KMS-11 (cell line): ENCODE measurements at regions not wholly inside any gene's neighbourhood (a gene's known extent, or its start where the extent isn't known, plus 50 kb on each side); places are given as distances from the start of the nearest gene placed in this dataset.

ENCODE experiments used
- H2AFZ ChIP-seq: fragments of 200-600 bp; sonication (generic); 2 replicates; pipeline ENCODE4 v1.6.1; 2016; ENCODE audit warnings: antibody characterized with exemption, mixed run types, low read depth
- H3K27ac ChIP-seq: fragments of 200-600 bp; sonication (generic); 2 replicates; pipeline ENCODE4 v1.6.1; 2016; ENCODE audit warnings: mild to moderate bottlenecking, mixed run types
- H3K27me3 ChIP-seq: fragments of 200-600 bp; sonication (generic); 2 replicates; pipeline ENCODE4 v1.6.1; 2017; ENCODE audit warnings: mild to moderate bottlenecking, low read depth, mixed run types, moderate library complexity; ENCODE audit not compliant: insufficient read depth
- H3K36me3 ChIP-seq: fragments of 200-600 bp; sonication (generic); 2 replicates; pipeline ENCODE4 v1.6.1; 2017; ENCODE audit warnings: mild to moderate bottlenecking, mixed run types; ENCODE audit not compliant: insufficient read depth
- H3K4me1 ChIP-seq: fragments of 200-600 bp; sonication (generic); 2 replicates; pipeline ENCODE4 v1.6.1; 2016; ENCODE audit warnings: mild to moderate bottlenecking, low read depth, mixed run types; ENCODE audit not compliant: poor library complexity, severe bottlenecking
- H3K4me2 ChIP-seq: fragments of 200-600 bp; sonication (generic); 2 replicates; pipeline ENCODE4 v1.7.0; 2016; ENCODE audit warnings: mild to moderate bottlenecking, mixed run types
- H3K4me3 ChIP-seq: fragments of 200-600 bp; sonication (generic); IDR thresholded peaks from 2 replicates; pipeline ENCODE4 v1.6.1; 2017; ENCODE audit warnings: low read depth, low read length, mixed read lengths; ENCODE audit not compliant: insufficient read depth
- H3K79me2 ChIP-seq: fragments of 200-600 bp; sonication (generic); 2 replicates; pipeline ENCODE4 v1.6.1; 2016; ENCODE audit warnings: low read depth, mixed run types; ENCODE audit not compliant: insufficient read depth
- H3K9ac ChIP-seq: fragments of 200-600 bp; sonication (generic); 2 replicates; pipeline ENCODE4 v1.6.1; 2016; ENCODE audit warnings: mild to moderate bottlenecking, mixed run types
- H4K20me1 ChIP-seq: fragments of 200-600 bp; sonication (generic); 2 replicates; pipeline ENCODE4 v1.6.1; 2016; ENCODE audit warnings: mild to moderate bottlenecking, mixed run types; ENCODE audit not compliant: insufficient read depth
- CTCF ChIP-seq: fragments of 200-600 bp; sonication (generic); conservative IDR thresholded peaks from 2 replicates; pipeline ENCODE4 v1.6.1; 2017; ENCODE audit warnings: low read depth, mild to moderate bottlenecking, antibody characterized with exemption, low read length, moderate library complexity, mixed read lengths

- Histone ChIP-seq H3K79me2 (no peaks in the 10 kb centered on the region), H3K27ac (no peak overlapping the region), H3K36me3 (no peaks in the 10 kb centered on the region), H3K9ac (no peak overlapping the region), H2AFZ (no peak overlapping the region), H3K4me1 (no peaks in the 10 kb centered on the region), H3K4me2 (no peak overlapping the region), H3K4me3 (no peak overlapping the region), H4K20me1 (no peaks in the 10 kb centered on the region), H3K27me3 (no peaks in the 10 kb centered on the region)
- no peak for TF ChIP-seq CTCF
Observed at GRCh38 chr7:113207931-113208330, 89.6 kb upstream of the SMIM30 start.

- H3K4me2 ChIP-seq, result no peak overlapping the region
- no peak for TF ChIP-seq CTCF
- no peak overlapping the region for H3K4me3 ChIP-seq
- H4K20me1 ChIP-seq, result no peaks in the 10 kb centered on the region
- no peak overlapping the region for H3K9ac ChIP-seq
- no peaks in the 10 kb centered on the region for H3K27me3 ChIP-seq
- H3K36me3 ChIP-seq, result no peaks in the 10 kb centered on the region
- no peak overlapping the region for H2AFZ ChIP-seq
- no peaks in the 10 kb centered on the region for H3K79me2 ChIP-seq
- no peaks in the 10 kb centered on the region for H3K4me1 ChIP-seq
- no peak overlapping the region for H3K27ac ChIP-seq
Observed at GRCh38 chr7:113207441-113207840, 89.1 kb upstream of the SMIM30 start.

GRCh38 chr7:113204415-113204814, 86.1 kb upstream of the SMIM30 start:
- TF ChIP-seq CTCF, result no peak

GRCh38 chr7:113202284-113202683, 83.9 kb upstream of the SMIM30 start:
- H3K4me1 ChIP-seq, result no peaks in the 10 kb centered on the region
- H3K4me2 ChIP-seq, result no peak overlapping the region
- no peaks in the 10 kb centered on the region for H4K20me1 ChIP-seq
- no peak overlapping the region for H3K27ac ChIP-seq
- no peaks in the 10 kb centered on the region for H3K27me3 ChIP-seq
- no peak for TF ChIP-seq CTCF
- H3K79me2 ChIP-seq, result no peaks in the 10 kb centered on the region
- no peak overlapping the region for H3K9ac ChIP-seq
- H3K4me3 ChIP-seq, result no peak overlapping the region
- no peak overlapping the region for H2AFZ ChIP-seq
- H3K36me3 ChIP-seq, result no peaks in the 10 kb centered on the region

More at GRCh38 chr7:113204415-113204814, 86.1 kb upstream of the SMIM30 start:
- no peaks in the 10 kb centered on the region for H3K36me3 ChIP-seq
- H3K4me1 ChIP-seq, result no peaks in the 10 kb centered on the region
- no peak overlapping the region for H3K9ac ChIP-seq
- no peaks in the 10 kb centered on the region for H4K20me1 ChIP-seq
- no peak overlapping the region for H3K4me3 ChIP-seq
- H3K27me3 ChIP-seq, result no peaks in the 10 kb centered on the region
- H3K4me2 ChIP-seq, result no peak overlapping the region
- no peak overlapping the region for H2AFZ ChIP-seq
- no peaks in the 10 kb centered on the region for H3K79me2 ChIP-seq
- H3K27ac ChIP-seq, result no peak overlapping the region
